Esophagus mucosa (tissue), 1 donor: ENCODE measurements at regions not wholly inside any gene's neighbourhood (a gene's known extent, or its start where the extent isn't known, plus 50 kb on each side); places are given as distances from the start of the nearest gene placed in this dataset.

ENCODE experiments used
- ATAC-seq: fragments of 200-7000 bp; cut with Tn5 transposase; one replicate; pipeline ENCODE4 v1.9.1; 2020
- donor health status: DM: yes; HTN: yes; CAD: no.

DNA sequence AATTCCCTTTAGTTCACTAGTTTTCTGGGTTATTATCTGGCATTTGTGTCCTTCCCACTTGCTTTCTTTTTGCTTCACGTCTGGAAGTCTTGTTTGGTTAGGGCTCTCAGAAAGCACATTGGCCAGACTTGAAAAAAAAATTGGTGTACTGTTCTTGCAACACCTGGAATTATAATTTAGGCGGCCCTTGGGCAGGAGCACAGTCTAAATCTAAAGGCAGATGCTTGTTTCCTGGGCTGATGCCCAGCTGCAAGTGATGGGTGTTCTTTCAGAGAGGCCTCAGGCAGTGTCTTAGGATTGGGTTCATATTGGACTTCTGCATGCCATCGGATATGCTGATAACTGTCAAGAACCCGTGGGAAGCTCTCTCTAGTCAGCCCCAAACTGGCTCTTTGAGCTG lies 521.5 kb downstream of the PDCD6IP start:
- no peak for ATAC-seq

DNA sequence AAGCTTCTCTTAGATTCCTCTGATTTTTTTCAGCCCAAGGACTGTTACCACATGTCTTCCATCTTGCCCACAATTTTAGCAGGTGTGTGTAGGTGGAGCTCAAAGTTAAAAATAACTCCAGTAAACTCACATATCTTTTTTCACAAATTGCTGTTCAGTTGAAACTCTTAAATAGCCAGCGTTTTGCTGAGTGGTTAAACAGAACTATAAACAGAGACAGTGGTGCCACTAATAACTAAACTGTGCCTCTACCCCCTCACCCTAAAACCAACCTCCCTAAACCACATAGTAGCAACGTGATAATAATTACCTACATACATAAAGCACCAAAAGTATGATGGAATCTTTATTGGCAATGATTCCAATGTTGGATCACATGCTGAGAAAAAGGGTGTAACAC lies 525.1 kb downstream of the PDCD6IP start:
- no peak for ATAC-seq

DNA sequence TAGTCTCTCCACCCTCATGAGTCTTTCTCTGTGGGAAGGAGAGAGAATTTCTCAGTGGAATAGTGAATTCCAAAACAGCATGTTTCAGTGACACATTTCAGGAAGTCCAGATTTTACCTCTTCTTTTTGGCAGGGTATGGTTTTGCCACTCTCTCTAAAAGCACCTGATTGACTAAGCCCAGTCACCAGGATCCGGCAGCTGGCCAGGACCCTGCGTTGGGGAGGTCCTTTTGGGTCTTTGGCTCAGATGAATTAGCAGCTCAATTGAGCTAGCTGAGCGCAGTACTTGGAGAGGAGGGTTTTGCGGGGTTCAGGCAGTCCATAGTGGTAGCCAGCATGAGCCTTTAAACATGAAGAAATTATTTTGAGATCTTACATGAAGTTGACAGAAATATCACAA lies 548.2 kb downstream of the PDCD6IP start:
- no peak for ATAC-seq

DNA sequence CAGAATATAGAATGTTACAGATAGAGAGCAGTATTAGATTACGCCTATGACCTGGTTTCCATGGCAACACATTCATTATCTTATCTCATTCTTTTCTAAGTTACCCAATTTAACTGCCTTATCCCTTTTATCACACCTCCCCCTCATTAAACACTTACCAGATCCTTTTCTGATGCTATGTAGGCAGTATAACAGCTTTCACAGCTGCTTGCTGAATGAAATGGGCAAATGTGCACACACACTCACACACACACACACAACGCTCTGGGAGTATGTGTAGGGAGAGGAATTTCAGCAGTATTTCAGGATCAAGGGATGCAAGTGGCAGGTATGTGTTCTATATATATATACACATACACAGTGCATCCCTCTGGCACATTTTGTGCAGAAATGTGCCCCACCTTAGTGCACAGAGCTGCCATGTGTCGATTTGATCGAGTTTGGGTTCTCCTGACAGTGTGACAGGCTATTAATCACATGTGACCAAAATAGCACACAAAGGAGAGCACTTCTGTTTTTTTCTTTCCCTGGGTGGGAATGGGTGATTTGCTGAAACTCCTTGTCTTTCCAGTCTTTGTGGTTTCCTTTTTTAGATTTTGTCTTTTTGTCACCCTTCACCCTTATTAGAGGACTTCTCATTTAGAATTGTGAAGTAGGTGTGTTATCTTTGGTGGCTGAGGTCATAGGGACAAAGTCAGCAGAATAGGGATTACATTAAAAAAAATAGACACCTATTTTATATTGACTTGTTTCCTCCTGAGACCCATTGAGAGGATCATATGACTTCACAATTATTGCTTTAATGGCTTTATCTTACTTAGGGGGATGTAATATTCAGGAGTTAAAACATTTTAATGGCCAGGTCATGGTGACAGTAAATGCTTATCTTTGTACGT lies 553.7 kb downstream of the PDCD6IP start:
- no peak for ATAC-seq

DNA sequence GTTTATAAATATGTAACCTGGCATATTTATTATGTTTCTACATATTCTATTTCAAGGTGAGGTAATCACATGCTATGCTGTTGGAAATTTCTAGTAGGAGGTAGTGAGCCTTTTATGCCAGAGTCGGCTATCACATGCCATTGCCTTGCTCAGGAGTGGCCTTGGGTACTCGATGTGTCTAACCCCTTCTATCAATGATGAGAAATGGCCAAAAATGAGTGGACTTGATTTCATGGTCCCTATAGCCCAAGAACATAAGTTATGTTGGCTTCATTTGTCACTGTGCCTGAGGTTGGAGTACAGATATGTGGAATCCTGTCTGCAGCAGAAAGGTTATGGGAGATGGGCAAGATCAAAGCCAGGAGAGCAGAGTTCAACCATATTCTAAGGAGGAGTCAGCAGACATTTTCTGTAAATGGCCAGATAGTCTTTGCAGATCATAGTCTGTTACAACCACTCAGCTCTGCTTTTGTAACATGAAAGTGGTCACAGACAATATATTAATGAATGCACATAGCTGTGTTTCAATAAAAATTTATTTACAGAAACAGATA lies 554.4 kb downstream of the PDCD6IP start:
- no peak for ATAC-seq

DNA sequence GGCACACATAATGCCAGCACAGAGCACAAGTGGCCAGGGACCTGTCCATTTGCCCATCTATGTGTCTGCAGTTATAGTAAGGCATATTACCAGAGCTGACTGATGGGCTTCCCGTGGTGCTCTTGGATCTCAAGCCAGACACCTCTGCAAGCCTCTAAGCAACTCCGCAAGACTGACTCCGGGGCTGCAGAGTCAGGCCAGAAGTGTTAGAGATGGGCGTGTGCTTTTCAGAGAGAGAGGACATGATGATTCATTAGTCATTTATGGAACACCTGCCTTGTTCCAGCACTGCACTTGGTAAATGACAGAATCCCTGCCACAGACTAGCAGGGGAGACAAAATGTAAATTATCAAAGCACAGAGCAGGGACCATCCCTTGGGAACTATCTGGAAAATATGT lies 559.0 kb downstream of the PDCD6IP start:
- ATAC-seq: peak; percentile 87

DNA sequence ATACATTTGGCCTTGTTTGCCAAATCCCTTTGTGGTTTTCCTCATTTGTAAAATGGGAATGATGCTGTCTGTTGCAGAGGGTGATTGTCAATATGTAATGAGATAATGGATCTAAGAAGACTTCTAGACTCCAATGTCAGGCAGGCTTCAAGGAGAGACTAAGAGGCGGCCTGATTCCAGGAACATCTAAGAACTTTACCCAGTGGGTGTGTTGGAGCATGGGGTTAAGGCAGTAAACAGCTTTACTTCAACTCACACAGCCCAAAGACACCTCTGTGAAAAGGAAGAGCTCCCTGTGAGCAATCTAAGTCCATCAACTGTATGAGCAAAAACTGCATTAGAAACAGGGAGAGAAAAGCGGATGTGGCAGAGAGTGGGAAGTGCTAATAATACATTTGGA lies 560.6 kb downstream of the PDCD6IP start:
- no peak for ATAC-seq

DNA sequence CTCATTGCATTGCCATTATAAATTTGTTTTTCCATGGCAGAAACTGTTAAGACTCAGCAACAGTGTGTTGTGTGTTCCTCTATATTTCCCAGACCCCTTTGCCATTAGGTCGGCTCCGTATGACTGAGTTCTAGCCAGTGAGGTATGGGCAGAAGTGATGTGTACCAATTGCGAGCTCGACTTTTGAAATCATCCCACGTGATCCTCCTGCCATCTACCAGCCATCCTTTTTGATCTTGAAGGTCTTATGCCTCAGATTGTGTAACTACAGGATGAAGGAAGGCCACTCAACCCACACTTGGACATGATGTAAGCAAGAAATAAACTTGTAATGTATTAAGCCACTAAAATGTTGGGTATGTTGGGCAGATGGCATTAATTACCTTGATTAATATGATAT lies 562.3 kb downstream of the PDCD6IP start:
- ATAC-seq: no peak

DNA sequence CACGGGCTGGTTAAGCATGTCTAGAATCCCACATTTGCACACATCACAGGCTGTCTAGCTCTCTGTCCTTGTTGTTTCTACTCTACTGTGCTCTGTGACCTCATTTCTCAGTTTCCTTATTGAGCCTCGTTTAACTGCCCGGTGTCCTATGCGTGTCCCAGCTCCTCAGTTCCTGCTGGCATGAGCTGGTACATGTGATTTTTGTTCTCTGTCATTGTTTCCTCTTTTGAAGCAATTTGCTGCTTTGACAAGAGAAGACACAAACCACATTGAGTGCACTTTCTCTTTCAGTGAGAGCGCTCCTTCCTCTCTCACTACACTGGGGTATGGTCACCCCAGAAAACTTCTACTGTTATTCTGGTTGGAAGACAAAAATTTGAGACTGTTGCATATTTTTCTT lies 563.5 kb downstream of the PDCD6IP start:
- peak; percentile 31 for ATAC-seq

DNA sequence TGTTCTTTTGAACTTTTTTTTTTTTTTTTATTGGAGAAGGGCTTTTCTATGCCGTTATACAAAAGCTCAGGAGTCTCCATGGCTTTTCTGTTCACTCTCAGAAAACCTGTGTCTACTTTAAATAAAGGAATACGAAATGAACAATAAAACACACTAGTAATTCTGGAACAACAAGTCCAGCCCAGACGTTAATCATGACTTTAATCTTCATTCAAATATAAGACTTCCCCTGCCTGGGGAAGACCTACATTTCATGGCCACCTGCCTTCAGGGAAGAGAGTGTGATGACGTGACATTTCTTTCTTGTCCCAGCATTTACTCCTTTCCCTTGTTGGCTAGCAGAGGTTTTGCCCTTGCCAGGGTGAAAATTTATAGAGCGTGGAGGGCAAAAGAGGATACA lies 564.5 kb downstream of the PDCD6IP start:
- ATAC-seq: peak; percentile 85

DNA sequence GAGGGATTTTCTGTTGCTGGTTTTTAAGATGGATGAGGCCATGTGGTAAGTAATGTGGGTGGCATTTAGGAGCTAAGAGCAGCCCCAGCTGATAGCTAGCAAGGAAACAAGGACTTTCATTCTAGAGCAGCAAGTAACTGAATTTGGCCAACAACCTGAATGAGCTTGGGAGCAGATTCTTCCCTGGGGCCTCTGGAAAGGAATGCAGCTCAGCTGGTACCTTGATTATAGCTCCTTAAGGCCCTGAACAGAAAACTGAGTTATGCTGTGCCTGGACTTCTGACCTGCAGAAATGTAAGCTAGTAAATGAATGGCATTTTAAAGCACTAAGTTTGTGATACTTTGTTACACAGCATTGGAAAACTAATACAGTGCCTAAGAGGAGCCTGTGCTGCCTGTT lies 565.5 kb downstream of the PDCD6IP start:
- ATAC-seq: peak; percentile 17

DNA sequence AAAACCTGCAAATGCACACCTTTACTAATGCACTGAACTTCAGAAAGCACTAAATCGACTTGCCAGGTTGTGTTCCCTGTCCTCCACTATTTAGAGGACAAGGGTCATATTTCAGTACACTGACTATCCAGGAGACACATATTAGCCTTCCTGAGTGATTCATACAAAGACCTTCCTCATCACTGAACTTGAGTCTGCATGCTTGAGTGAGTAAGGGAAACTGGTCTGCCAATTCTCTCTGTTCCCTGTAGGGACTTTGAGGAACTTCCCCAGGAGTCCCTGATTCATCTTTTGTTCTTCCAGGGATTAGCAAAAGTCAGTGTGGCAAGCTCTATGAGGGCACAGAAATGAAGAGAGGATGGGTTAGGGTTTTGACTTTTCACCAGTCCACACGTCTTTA lies 565.9 kb downstream of the PDCD6IP start:
- ATAC-seq: peak; percentile 84

DNA sequence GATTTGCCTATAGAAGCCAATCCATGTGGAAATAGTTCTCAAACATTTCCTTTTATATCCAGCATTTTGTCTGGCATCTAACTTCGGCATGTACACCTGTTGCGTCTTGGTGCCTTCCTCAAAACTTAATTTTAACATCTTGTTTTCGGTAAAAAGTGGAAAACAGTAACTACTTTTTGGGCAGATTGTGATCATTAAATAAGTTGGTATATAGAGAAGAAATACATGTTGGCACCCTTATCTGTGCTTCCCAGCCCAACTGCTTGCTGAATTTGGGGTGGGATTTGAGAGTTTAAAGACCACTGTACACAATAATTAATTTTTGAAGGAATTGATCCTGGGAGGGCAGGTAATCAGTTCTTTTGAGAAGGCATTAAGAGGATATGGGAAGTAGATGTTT lies 566.8 kb downstream of the PDCD6IP start:
- no peak for ATAC-seq

DNA sequence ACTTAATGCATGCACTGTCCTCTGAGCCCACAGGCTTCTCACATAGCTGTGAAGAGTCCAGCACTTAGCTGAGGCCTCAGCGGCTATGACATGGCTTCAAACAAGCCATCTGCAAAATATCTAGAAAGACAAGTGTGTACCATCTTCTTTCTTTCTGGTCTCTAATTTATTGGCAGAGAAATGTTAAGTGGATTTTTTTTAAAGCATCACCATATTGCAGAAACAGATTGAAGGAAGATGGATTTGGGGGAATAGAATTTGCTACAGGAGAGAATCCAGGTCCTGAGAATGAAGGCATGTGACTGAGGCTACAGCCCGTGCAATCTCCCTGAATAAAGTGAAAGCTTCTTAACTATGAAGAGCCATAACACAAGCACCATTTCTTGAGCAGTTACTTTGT lies 567.3 kb downstream of the PDCD6IP start:
- no peak for ATAC-seq

DNA sequence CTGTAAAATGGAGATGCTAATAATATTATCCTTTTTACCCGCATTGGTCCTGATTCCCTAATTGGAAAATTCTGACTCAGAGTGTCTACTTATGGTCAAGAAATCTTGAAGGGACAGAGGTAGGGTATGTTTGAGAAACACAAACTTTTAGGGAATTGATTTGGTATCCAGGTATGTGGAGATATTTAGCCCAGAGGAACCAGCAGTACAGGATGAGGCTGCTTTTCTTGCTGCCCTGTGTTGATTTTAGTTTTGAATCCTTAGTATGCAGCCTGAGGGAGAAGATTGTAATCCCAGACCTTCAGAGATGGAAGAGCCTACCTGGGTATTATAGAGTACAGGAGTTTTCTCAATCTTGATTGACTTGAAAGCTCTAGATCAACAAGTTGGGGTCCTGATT lies 569.1 kb downstream of the PDCD6IP start:
- ATAC-seq: no peak

DNA sequence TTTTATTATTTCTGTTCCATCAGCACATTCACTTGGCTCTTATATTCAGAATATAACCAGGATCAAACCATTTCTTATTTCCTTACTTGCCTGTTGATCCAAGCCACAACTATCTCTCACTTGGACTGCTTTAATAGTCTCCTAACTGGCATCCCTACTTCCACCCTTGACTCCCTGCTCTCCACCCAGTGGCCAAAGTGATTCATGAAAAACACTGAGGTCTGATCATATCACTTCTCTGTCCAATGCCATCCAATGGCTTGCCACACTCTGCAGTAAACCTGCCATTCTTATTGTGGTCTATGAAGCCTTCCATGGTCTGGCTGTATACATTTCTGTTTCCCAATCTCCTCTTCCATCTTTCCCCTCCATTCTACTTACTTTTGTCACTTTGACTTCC lies 576.1 kb downstream of the PDCD6IP start:
- no peak for ATAC-seq

DNA sequence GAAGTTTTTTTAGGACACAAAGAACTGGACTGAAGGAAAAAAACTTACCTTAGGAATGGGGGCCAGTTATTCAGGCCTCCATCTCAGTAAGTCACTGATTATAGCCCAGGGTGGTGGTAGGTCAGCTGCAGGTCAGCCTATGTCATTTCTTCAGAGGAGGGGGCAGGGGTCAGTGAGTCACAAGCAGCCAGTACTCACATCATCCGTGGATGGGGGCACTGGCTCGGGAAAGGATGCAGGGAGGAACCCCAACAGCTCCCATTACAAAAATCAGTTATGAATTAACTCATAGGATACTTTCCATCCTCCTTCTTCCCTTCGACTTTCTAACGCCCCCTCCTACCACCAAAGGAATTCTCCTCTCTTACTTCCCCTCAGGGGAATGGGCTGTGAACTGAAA lies 578.3 kb downstream of the PDCD6IP start:
- no peak for ATAC-seq

DNA sequence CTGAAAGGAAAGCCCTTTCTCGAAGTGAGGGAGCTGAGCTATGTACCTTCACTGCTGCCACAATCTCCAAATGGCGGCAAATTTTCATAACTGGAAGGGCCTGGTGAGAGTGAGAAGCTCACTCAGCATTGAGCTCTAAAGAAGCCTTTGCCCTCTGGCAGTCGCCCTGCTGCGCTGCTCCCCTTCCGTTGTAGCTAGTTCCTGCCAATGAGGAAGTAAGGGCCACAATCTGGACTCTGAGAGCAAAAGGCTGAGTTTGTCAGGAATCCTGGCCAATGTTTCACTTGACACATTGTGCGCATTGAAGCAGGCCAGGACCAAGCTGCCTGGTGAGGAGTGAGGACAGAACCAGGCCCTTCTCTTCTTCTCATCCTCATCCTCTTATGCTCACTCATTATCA lies 579.5 kb downstream of the PDCD6IP start:
- no peak for ATAC-seq

DNA sequence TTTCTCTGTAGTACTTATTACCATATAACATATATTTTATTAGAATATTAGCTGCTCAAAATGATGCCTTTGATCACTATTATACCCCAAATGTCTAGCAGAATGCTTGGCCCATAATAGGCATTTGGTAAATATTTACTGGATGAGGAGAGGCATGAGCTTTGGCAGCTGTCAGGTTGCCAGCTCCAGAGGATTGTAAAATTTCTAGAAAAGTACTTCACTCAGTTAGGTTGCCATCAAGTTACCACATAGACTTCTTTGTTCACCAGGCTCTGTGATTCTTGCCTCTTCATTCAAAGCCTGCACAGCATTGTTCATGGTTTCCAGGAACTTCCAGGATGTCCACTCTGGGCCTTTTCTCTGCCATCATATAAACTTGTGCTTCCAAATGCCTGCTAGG lies 582.8 kb downstream of the PDCD6IP start:
- ATAC-seq: no peak

DNA sequence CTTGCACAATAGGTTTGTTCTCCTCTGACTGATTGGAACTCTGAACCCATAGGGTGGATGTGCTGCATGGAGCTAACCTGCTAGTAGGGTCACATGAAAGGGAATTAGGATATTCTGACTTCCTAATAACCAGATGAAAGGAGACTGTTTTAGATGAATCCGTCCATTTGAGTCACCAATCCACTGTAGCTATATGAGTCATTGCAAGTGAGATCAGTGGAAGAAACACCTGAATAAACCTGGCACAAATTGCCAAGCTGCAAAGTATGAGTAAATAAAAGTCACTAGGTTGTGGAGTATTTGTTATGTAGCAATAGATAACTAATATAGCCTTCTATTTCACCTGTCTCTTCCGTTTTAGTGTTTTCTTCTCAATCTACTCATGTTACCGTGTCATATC lies 584.4 kb downstream of the PDCD6IP start:
- ATAC-seq: peak; percentile 97

DNA sequence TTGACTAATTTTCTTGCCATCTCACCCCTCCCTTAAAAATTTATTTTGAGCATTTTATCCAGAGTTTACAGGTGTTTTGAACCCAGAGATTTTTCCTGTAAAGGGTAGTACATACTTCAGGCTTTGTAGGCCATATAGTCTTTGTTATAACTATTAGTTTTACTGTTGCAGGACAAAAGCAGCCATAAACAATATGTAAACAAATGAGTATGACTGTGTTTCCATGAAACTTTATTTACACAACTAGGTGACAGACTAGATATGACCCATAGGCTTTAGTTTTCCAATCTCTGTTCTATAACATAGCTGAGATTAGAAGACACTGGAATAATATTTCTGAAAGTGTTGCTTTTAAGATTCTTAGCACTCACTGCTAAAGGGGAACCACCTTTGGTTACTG lies 587.9 kb downstream of the PDCD6IP start:
- ATAC-seq: no peak

DNA sequence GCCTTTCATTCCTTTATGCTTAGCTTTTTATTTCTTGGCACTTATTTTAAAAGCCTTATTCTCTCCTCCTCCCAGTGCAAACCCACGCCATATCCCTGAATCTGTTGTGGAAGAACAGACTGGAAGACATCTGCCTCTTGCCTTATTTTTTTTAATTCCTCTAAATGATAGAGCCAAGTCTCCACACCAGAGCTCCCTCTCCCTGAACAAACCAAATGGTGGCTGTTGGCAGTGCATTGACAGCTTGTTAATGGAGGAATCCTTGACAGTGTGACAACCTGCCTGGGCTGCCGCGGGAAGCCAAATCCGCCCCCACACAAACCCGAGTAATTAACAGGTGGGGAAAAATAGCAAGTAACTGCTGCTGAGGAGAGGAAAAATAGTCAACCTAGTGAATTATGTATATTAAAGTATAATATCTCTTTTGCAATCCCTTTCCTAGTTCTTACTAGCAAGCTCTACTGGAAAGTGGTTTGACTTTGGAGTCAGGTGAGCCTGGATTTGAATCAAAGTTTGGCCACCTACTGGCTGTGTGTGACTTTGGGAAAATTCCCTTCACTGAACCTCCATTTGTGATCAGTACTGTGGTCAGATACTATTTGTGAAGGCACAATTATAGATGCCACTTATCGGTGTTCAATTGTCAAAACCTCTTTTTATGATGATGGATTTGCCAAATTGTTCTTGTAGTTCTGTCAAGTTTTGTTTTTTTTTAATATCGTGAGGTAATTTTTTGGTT lies 589.6 kb downstream of the PDCD6IP start:
- ATAC-seq: no peak

DNA sequence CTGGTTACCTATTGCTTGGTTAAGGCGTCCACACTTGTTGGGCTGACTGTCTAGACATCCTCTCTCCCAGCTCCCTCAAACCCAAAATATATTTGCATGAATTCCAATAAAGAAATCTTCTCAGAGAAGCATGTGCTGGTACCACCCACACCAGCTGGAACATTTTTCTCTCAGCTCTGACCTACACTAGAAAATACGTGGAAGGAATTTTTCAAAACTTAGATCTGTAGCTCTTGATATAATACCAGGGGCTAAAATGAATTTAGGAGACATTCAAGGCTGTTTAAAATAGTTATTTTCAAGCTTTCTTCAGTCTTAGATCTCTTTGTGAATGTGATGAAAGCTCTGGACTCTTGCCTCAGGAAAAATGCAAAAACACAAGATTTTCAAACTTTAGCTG lies 590.4 kb downstream of the PDCD6IP start:
- no peak for ATAC-seq
